DND-41 (cell line): ENCODE measurements at regions not wholly inside any gene's neighbourhood (a gene's known extent, or its start where the extent isn't known, plus 50 kb on each side); places are given as distances from the start of the nearest gene placed in this dataset.
"Not testable (repeated sequence)": the region's sequence is repeated elsewhere in the genome, so short reads cannot be mapped to it uniquely, and the experiment has no call there.

Experiments used
- ATAC-seq: fragments of 200-7000 bp; cut with Tn5 transposase; 3 replicates; pipeline ENCODE4 v1.9.1; 2021; ENCODE audit warnings: low read depth; ENCODE audit not compliant: insufficient read depth
- DNase-seq: peaks from one replicate; pipeline ENCODE4 v3.0.0-alpha.2; 2020
- H2AFZ ChIP-seq: 2 replicates; pipeline ENCODE4 v1.6.0; 2012; ENCODE audit warnings: low read depth, low read length
- H3K27ac ChIP-seq: 2 replicates; pipeline ENCODE4 v1.5.1; 2012; ENCODE audit warnings: low read length, inconsistent platforms
- H3K27me3 ChIP-seq: fragments of 200-600 bp; sonication (generic); 2 replicates; pipeline ENCODE4 v1.6.0; 2012; ENCODE audit warnings: low read length, mild to moderate bottlenecking, inconsistent platforms; ENCODE audit not compliant: insufficient read depth, poor library complexity
- H3K36me3 ChIP-seq: 2 replicates; pipeline ENCODE4 v1.5.1; 2012; ENCODE audit warnings: low read length, inconsistent platforms; ENCODE audit not compliant: insufficient read depth
- H3K4me1 ChIP-seq: 2 replicates; pipeline ENCODE4 v1.5.1; 2012; ENCODE audit warnings: mild to moderate bottlenecking, low read length; ENCODE audit not compliant: insufficient read depth
- H3K4me2 ChIP-seq: 2 replicates; pipeline ENCODE4 v1.6.0; 2012; ENCODE audit warnings: mild to moderate bottlenecking, moderate library complexity, low read length, inconsistent platforms; ENCODE audit not compliant: insufficient read depth
- H3K4me3 ChIP-seq, 2 experiments: fragments of 200-600 bp in 1 of 2; shearing (Covaris generic) in 1 of 2; 2 replicates each; pipeline ENCODE4 v1.5.1; 2012 to 2016; ENCODE audit warnings: inconsistent platforms in 2 of 2, low read length in 2 of 2, mild to moderate bottlenecking in 2 of 2, low read depth in 1 of 2, moderate library complexity in 1 of 2
- H3K79me2 ChIP-seq: 2 replicates; pipeline ENCODE4 v1.6.0; 2012; ENCODE audit warnings: low read length, inconsistent platforms; ENCODE audit not compliant: insufficient read depth
- H3K9ac ChIP-seq: 2 replicates; pipeline ENCODE4 v1.6.0; 2012; ENCODE audit warnings: low read depth, mild to moderate bottlenecking, inconsistent platforms, low read length, moderate library complexity
- H3K9me3 ChIP-seq: 2 replicates; pipeline ENCODE4 v1.5.1; 2012; ENCODE audit warnings: low read length, moderate library complexity, mild to moderate bottlenecking, inconsistent platforms; ENCODE audit not compliant: insufficient read depth, severe bottlenecking
- H4K20me1 ChIP-seq: 2 replicates; pipeline ENCODE4 v1.6.0; 2012; ENCODE audit warnings: low read length; ENCODE audit not compliant: insufficient read depth
- EZH2 ChIP-seq: IDR thresholded peaks from 3 replicates; pipeline ENCODE4 v1.6.1; 2012; ENCODE audit warnings: borderline replicate concordance, low read depth, mild to moderate bottlenecking, moderate library complexity, low read length, inconsistent platforms; ENCODE audit not compliant: severe bottlenecking
- TF ChIP-seq, protein P1 (sequence below): IDR thresholded peaks from 2 replicates; pipeline ENCODE4 v1.5.1; 2012; ENCODE audit warnings: borderline replicate concordance, low read length, moderate library complexity, mild to moderate bottlenecking; ENCODE audit not compliant: poor library complexity, severe bottlenecking; ENCODE audit errors: extremely low read depth

DNA sequence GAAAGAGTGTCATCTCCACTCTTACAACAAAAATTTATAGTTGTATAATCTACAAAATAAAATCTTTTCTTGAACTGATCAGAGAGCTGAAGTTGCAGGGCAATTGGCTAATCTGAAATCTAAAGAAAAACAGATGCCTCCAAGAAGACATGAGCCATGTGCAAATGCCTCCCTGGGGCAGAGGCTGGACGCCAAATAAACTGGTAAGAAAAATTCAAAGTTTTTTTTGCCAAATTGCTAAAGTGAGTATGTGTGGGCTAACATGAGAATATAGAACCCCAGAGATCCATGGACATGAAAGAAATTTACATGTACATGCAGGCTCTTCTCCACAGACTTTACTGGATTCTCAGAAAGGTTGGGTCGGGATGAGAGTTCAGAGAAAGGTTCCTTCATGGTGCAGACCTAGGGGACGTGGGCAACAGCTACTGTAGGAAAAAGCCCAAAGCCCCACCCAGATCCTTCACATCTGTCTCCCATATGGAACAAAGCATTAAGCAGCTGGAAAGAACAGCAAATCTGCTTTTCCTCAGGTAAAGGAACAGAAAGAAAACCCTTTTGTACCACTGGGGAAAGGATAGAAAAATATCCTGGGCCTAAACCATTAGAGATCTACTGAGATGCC, 90.5 kb upstream of the SIRPG start:
- no peaks in the 10 kb centered on the region for H4K20me1 ChIP-seq
- H2AFZ ChIP-seq: no peak overlapping the region
- DNase-seq: no peak
- no peak overlapping the region for H3K27ac ChIP-seq
- TF ChIP-seq, protein P1, sequence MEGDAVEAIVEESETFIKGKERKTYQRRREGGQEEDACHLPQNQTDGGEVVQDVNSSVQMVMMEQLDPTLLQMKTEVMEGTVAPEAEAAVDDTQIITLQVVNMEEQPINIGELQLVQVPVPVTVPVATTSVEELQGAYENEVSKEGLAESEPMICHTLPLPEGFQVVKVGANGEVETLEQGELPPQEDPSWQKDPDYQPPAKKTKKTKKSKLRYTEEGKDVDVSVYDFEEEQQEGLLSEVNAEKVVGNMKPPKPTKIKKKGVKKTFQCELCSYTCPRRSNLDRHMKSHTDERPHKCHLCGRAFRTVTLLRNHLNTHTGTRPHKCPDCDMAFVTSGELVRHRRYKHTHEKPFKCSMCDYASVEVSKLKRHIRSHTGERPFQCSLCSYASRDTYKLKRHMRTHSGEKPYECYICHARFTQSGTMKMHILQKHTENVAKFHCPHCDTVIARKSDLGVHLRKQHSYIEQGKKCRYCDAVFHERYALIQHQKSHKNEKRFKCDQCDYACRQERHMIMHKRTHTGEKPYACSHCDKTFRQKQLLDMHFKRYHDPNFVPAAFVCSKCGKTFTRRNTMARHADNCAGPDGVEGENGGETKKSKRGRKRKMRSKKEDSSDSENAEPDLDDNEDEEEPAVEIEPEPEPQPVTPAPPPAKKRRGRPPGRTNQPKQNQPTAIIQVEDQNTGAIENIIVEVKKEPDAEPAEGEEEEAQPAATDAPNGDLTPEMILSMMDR: no peak
- no peak for TF ChIP-seq EZH2
- H3K9me3 ChIP-seq: no peaks in the 10 kb centered on the region
- H3K4me2 ChIP-seq: no peak overlapping the region
- peaks cover 5% of the 10 kb centered on the region for H3K27me3 ChIP-seq
- H3K4me3 ChIP-seq: no peak overlapping the region
- H3K79me2 ChIP-seq: no peaks in the 10 kb centered on the region
- H3K9ac ChIP-seq: no peak overlapping the region
- H3K4me1 ChIP-seq: no peaks in the 10 kb centered on the region
- no peaks in the 10 kb centered on the region for H3K36me3 ChIP-seq
- no peak for ATAC-seq

DNA sequence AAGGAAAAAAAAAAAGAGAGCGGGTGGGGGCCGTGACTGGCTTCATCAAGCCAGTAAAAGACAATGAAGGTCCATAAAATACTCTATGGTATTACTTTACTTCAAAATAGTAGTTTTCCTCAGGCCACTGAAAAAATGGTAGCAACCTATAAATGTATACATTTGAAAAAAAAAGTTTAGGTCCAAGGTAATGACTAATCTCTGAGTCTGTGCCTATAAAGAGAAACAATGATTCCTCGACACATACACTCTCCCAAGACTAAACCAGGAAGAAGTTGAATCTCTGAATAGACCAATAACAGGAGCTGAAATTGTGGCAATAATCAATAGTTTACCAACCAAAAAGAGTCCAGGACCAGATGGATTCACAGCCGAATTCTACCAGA, 84.5 kb upstream of the SIRPG start:
- H3K4me1 ChIP-seq, H3K4me3 ChIP-seq, H3K27ac ChIP-seq, H3K36me3 ChIP-seq, ATAC-seq, H3K4me2 ChIP-seq, H4K20me1 ChIP-seq, DNase-seq, H2AFZ ChIP-seq, H3K9ac ChIP-seq, H3K79me2 ChIP-seq, H3K9me3 ChIP-seq: not testable (repeated sequence)
- peaks cover 13% of the 10 kb centered on the region for H3K27me3 ChIP-seq

DNA sequence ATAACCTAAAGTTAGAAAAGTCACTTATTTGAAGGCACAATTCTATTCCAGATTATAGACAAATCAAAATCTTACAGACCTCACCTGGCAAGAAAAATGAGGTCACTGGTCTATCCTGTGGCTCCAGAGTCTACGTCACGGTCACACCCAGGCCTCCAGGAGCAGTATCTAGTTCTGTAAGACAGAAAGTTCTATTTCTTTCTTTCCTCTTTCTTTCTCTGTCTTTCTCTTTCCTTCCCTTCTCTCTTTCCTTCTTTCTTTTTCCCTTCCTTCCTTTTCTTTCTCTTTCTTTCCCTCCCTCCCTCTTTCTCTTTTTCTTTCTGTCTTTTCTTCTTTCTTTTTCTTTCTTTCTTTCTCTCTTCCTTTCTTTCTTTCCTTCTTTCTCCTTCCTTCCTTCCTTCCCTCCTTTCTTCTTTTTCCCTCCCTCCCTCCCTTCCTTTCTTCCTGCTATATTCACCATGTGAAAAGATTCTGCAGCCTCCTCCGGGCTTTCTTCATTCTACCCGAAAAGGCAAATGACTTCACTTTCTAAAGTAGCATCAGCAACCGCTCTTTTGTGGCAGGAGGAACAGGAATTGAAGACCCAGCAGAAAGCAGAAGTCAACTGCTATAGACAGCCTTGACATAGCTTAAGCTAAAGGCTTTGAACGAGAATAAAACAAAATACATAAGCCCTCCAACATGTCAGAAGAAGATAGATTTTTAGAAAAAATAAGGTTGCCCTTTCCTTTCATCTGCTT, 83.9 kb upstream of the SIRPG start:
- ATAC-seq (no peak), DNase-seq (no peak)
- H3K79me2 ChIP-seq: no peaks in the 10 kb centered on the region
- H3K27ac ChIP-seq: no peak overlapping the region
- H4K20me1 ChIP-seq: no peaks in the 10 kb centered on the region
- no peaks in the 10 kb centered on the region for H3K9me3 ChIP-seq
- no peak overlapping the region for H3K9ac ChIP-seq
- peaks cover 13% of the 10 kb centered on the region for H3K27me3 ChIP-seq
- no peak for TF ChIP-seq EZH2
- H2AFZ ChIP-seq: no peak overlapping the region
- no peaks in the 10 kb centered on the region for H3K36me3 ChIP-seq
- H3K4me3 ChIP-seq: no peak overlapping the region
- no peaks in the 10 kb centered on the region for H3K4me1 ChIP-seq
- H3K4me2 ChIP-seq: no peak overlapping the region

DNA sequence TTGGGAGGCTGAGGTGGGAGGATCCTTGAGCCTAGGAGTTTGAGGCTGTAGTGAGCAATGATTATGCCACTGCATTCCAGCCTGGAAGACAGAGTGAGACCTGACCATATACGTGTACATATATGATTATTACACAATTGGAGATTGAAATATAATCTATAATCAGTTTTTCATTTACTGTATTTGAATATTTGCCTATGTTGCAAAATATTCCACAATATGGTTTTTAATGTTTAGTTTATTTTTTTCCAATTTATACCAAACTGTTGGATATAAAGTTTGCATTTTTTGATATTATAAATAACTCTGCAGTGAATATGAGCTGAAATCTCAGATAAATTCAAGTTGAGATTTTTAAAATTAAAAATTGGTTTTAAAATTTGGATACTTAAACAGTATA, 79.6 kb upstream of the SIRPG start:
- H3K4me1 ChIP-seq: peaks cover 7% of the 10 kb centered on the region; the same call in 1 of the 2 replicates
- TF ChIP-seq EZH2: no peak
- ATAC-seq (no peak), DNase-seq (no peak)
- H3K27me3 ChIP-seq: peaks cover 13% of the 10 kb centered on the region
- H3K79me2 ChIP-seq: no peaks in the 10 kb centered on the region
- H3K9ac ChIP-seq: no peak overlapping the region
- no peaks in the 10 kb centered on the region for H3K9me3 ChIP-seq
- H3K4me3 ChIP-seq: no peak overlapping the region
- no peak overlapping the region for H3K27ac ChIP-seq
- H2AFZ ChIP-seq: no peak overlapping the region
- no peak overlapping the region for H3K4me2 ChIP-seq
- no peaks in the 10 kb centered on the region for H4K20me1 ChIP-seq
- H3K36me3 ChIP-seq: no peaks in the 10 kb centered on the region
